ENCODE measurements at regions not wholly inside any gene's neighbourhood (a gene's known extent, or its start where the extent isn't known, plus 50 kb on each side); places are given as distances from the start of the nearest gene placed in this dataset.
"Not testable (repeated sequence)": the region's sequence is repeated elsewhere in the genome, so short reads cannot be mapped to it uniquely, and the experiment has no call there.

DNA sequence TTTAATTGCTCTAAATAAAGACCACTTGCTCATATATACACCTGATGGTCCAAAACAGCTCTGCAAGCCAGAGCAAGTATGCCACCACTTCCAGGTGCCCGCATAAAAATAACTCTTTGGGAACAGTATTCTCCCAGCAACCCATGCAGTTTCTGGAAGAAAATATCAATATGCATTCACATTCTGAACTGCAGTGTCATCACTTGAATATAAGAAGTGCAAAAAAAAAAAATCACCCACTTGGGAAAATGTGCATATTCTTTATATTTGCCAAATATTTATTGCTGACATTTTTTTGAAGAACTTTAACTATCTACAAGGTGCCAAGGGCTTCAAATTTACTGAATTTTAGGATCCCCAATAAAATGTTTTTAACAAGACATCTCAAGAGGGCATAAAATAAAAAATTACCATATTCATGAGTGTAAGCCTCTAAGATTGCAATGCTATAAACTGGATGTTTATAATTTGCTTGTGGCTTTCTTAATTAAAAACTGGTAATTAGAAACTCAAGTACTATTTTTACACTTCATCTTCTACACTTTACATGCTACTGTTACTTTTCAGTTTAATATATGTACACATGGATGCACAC, 360.6 kb upstream of the HNRNPA3 start:
- Histone ChIP-seq H3K4me1 (ENCODE audit: control insufficient read depth, insufficient read depth, low read length, poor library complexity, severe bottlenecking) (no peaks in the 10 kb centered on the region), H3K27ac (ENCODE audit: low read depth, low read length, severe bottlenecking) (no peak overlapping the region), H3K9me3 (ENCODE audit: control insufficient read depth, low read length) (no peaks in the 10 kb centered on the region), H3K4me3 (ENCODE audit: extremely low read depth, insufficient read depth, low read length, poor library complexity, severe bottlenecking) (no peak overlapping the region), H3K36me3 (ENCODE audit: control insufficient read depth, insufficient read depth, low read length) (no peaks in the 10 kb centered on the region)
- 88 to 100% methylated on average over 1 of the region's 1 CpG for WGBS, 2 experiments (ENCODE audit: insufficient coverage in 2 of 2)

DNA sequence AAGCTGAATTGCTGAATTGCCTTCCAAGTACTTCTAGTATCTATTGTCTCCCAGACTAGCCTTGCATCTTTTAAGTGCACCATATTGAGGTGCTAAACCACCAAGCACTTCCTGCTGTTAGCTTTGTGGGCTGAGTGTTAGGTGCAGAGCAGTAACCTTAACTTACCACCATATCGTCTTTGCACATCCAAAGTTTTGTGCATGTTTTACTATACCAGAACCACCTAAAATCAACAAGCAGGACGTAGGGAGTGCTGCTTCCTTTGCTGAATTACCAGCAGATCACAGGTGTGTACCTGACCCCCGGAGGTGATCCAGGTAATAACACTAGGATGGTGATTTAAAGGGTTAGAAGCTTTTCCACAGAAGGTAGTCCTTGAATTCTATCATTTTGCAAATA, 359.9 kb upstream of the HNRNPA3 start:
- Histone ChIP-seq H3K9me3 (ENCODE audit: control insufficient read depth, low read length) (no peaks in the 10 kb centered on the region), H3K4me1 (ENCODE audit: control insufficient read depth, insufficient read depth, low read length, poor library complexity, severe bottlenecking) (no peaks in the 10 kb centered on the region), H3K36me3 (ENCODE audit: control insufficient read depth, insufficient read depth, low read length) (no peaks in the 10 kb centered on the region), H3K27ac (ENCODE audit: low read depth, low read length, severe bottlenecking) (no peak overlapping the region), H3K4me3 (ENCODE audit: extremely low read depth, insufficient read depth, low read length, poor library complexity, severe bottlenecking) (no peak overlapping the region)
- WGBS, 2 experiments (ENCODE audit: insufficient coverage in 2 of 2), result 32 to 65% methylated on average over 2 of the region's 3 CpGs

DNA sequence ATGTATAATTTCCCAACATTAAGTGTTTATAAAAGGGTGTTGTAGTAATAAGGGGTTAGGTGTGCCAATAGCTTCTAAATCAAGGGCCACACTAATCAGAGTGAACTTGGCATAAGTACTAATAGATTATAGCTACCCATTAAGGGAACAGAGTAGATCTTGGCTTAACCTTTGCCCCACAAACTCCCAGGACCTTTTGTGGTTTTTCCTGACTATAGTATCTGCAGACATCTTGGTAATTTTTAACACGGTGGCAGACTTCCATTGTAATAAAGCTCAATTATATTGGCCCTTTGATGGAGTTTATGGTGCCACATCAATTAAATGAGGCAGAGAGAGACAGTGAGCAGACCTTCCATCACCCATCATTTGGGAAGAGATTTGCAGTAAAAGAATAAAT, 358.5 kb upstream of the HNRNPA3 start:
- H3K27ac ChIP-seq (ENCODE audit: low read depth, low read length, severe bottlenecking), result no peak overlapping the region
- WGBS, 2 experiments (ENCODE audit: insufficient coverage in 2 of 2), result no CpG with 5 or more reads among the region's 1 CpG
- no peak overlapping the region for H3K4me3 ChIP-seq (ENCODE audit: extremely low read depth, insufficient read depth, low read length, poor library complexity, severe bottlenecking)
- H3K36me3 ChIP-seq (ENCODE audit: control insufficient read depth, insufficient read depth, low read length), result no peaks in the 10 kb centered on the region
- H3K4me1 ChIP-seq (ENCODE audit: control insufficient read depth, insufficient read depth, low read length, poor library complexity, severe bottlenecking), result no peaks in the 10 kb centered on the region
- H3K9me3 ChIP-seq (ENCODE audit: control insufficient read depth, low read length), result no peaks in the 10 kb centered on the region

DNA sequence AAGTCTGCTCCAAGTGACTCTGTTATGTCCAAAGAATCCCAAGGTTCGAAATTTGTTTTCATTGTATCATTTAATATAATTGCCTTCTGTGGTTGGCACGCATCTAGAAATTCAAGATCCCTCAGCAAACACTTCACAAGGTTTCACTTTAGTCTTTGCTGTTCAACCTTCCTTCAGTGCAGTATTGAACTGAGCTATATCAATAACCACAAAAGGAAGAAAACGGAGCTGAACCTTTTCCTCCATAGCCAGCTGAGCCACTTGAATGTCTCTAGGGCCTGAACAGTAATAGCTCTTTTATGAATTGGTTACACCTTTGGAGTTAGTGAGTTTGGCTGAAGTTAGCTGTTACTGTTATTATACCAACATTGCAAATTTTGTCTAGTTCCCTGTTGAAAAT, 357.7 kb upstream of the HNRNPA3 start:
- WGBS, 2 experiments (ENCODE audit: insufficient coverage in 2 of 2), result 100% methylated on average over 1 of the region's 3 CpGs; no CpG with 5 or more reads in 1 of the 2 experiments
- no peak overlapping the region for H3K27ac ChIP-seq (ENCODE audit: low read depth, low read length, severe bottlenecking)
- no peaks in the 10 kb centered on the region for H3K4me1 ChIP-seq (ENCODE audit: control insufficient read depth, insufficient read depth, low read length, poor library complexity, severe bottlenecking)
- no peaks in the 10 kb centered on the region for H3K36me3 ChIP-seq (ENCODE audit: control insufficient read depth, insufficient read depth, low read length)
- no peak overlapping the region for H3K4me3 ChIP-seq (ENCODE audit: extremely low read depth, insufficient read depth, low read length, poor library complexity, severe bottlenecking)
- no peaks in the 10 kb centered on the region for H3K9me3 ChIP-seq (ENCODE audit: control insufficient read depth, low read length)

DNA sequence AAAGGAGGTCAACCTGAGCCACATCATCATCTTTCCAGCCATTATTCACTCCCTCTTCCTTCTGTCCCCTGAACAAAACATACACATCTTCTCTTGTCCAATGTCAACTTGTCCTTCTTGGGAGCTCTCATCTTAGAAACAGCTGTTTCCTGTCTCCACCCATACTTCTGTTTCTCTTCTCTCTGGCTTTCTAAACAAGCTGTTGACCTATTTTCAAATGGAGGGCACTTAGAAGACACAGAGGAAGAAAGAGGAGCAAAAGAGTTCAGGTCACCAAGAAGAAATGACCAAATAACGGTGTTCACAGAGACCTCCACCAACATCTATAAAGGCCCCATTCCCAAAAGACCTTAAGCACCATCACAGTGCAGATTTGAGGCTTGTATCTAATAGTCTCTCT, 355.9 kb upstream of the HNRNPA3 start:
- no CpG with 5 or more reads among the region's 1 CpG for WGBS, 2 experiments (ENCODE audit: insufficient coverage in 2 of 2)

DNA sequence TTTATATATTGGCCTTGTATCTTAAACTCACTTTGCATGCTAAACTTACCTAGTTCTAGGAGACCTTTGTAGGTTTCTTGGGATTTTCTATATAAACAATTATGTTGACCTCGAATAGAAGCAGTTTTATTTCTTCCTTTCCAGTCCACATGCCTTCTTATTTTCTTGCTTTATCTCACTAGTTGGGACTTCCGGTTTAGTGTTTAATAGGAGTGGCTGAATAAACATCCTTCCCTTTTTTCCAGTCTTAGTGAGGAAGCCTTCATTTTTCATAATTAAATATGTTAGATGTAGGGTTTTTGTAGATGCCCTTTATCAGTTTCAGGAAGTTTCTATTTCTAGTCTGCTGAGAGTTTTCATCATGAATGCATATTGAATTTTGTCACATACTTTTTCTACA, 347.3 kb upstream of the HNRNPA3 start:
- WGBS, 2 experiments (ENCODE audit: insufficient coverage in 2 of 2), result no CpG with 5 or more reads among the region's 2 CpGs
- no peaks in the 10 kb centered on the region for H3K36me3 ChIP-seq (ENCODE audit: control insufficient read depth, insufficient read depth, low read length)
- no peak overlapping the region for H3K27ac ChIP-seq (ENCODE audit: low read depth, low read length, severe bottlenecking)
- H3K4me1 ChIP-seq (ENCODE audit: control insufficient read depth, insufficient read depth, low read length, poor library complexity, severe bottlenecking), result no peaks in the 10 kb centered on the region
- H3K4me3 ChIP-seq (ENCODE audit: extremely low read depth, insufficient read depth, low read length, poor library complexity, severe bottlenecking), result no peak overlapping the region
- H3K9me3 ChIP-seq (ENCODE audit: control insufficient read depth, low read length), result no peaks in the 10 kb centered on the region

More for the DNA sequence above, 355.9 kb upstream of the HNRNPA3 start:
- no peaks in the 10 kb centered on the region for H3K9me3 ChIP-seq (ENCODE audit: control insufficient read depth, low read length)
- no peaks in the 10 kb centered on the region for H3K36me3 ChIP-seq (ENCODE audit: control insufficient read depth, insufficient read depth, low read length)
- H3K27ac ChIP-seq (ENCODE audit: low read depth, low read length, severe bottlenecking), result no peak overlapping the region
- no peaks in the 10 kb centered on the region for H3K4me1 ChIP-seq (ENCODE audit: control insufficient read depth, insufficient read depth, low read length, poor library complexity, severe bottlenecking)
- H3K4me3 ChIP-seq (ENCODE audit: extremely low read depth, insufficient read depth, low read length, poor library complexity, severe bottlenecking), result no peak overlapping the region

DNA sequence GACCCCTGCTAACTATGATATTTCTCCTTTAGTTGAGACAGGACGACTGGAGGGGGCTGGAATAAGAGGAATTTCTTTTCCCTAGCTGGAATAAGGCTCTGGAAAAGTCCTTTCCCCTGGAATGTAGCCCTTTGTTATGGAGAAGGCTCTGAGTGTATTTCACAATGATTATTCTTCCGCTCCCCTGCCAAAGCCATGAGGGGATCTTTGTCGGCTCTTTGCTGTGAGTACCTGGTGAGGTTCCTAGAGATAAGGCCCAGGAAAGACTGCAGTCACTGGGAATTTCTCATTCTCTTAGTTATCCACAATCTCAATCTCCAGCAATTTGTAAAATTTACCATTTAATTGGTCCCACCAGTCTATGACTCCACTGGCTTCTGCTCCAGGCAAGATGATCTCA, 340.2 kb upstream of the HNRNPA3 start:
- Histone ChIP-seq H3K27ac (ENCODE audit: low read depth, low read length, severe bottlenecking) (no peak overlapping the region), H3K4me1 (ENCODE audit: control insufficient read depth, insufficient read depth, low read length, poor library complexity, severe bottlenecking) (no peaks in the 10 kb centered on the region), H3K4me3 (ENCODE audit: extremely low read depth, insufficient read depth, low read length, poor library complexity, severe bottlenecking) (no peak overlapping the region), H3K36me3 (ENCODE audit: control insufficient read depth, insufficient read depth, low read length) (no peaks in the 10 kb centered on the region), H3K9me3 (ENCODE audit: control insufficient read depth, low read length) (no peaks in the 10 kb centered on the region)
- WGBS, 2 experiments (ENCODE audit: insufficient coverage in 2 of 2), result 100% methylated on average over 1 of the region's 3 CpGs; no CpG with 5 or more reads in 1 of the 2 experiments

DNA sequence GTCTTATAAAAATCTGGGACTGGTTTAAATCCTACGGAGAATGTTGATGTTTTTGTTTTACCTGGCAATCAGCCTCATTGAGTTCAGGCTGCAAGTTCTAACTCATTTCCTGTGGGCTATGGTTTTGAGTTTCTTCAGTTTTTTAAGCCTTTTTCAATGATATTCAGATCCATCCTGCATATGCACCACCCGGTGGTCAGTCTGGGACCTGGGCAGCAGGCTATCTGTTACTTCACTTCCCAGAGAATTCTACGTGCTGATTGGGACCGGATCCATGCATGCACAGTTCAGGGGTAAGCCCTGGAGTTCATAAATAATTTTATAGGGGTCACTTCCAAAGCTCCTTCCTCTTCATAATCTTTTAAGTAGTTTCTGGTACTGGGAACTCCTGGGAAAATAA, 339.2 kb upstream of the HNRNPA3 start:
- Histone ChIP-seq H3K4me1 (ENCODE audit: control insufficient read depth, insufficient read depth, low read length, poor library complexity, severe bottlenecking) (no peaks in the 10 kb centered on the region), H3K9me3 (ENCODE audit: control insufficient read depth, low read length) (no peaks in the 10 kb centered on the region), H3K4me3 (ENCODE audit: extremely low read depth, insufficient read depth, low read length, poor library complexity, severe bottlenecking) (no peak overlapping the region), H3K36me3 (ENCODE audit: control insufficient read depth, insufficient read depth, low read length) (no peaks in the 10 kb centered on the region), H3K27ac (ENCODE audit: low read depth, low read length, severe bottlenecking) (no peak overlapping the region)
- 71 to 90% methylated on average over 2 to 3 of the region's 4 CpGs for whole genome bisulfite sequencing, 2 experiments (ENCODE audit: insufficient coverage in 2 of 2)

DNA sequence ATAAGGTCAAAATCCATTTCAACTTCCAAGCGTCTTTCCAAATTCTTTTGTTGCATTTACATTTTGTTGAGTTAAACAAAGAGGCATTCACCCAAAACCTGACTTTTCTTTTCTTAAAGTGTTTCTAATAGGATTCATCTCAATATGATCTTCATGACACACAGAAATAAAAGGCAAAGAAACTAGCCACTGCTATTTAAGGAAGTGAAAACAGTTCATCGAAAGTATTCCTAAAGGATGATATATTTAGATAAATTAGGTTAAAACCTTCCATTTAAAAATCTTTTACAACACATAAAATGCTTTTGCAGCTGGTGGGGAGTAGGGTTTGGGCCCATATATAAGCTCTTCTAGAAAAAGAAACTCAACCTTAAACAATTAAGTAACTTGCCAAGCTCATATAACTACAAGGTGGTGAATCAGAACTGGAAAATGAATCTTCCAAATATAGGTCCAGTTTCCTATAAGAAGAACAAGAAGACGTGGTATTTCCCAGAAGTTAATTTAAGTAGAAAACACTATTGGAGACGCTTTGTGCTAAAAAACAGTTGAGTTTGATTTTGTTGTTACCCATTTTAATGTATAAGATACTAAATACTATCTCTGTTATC, 336.0 kb upstream of the HNRNPA3 start:
- Histone ChIP-seq H3K9me3 (ENCODE audit: control insufficient read depth, low read length) (no peaks in the 10 kb centered on the region), H3K4me1 (ENCODE audit: control insufficient read depth, insufficient read depth, low read length, poor library complexity, severe bottlenecking) (no peaks in the 10 kb centered on the region), H3K36me3 (ENCODE audit: control insufficient read depth, insufficient read depth, low read length) (no peaks in the 10 kb centered on the region), H3K27ac (ENCODE audit: low read depth, low read length, severe bottlenecking) (no peak overlapping the region), H3K4me3 (ENCODE audit: extremely low read depth, insufficient read depth, low read length, poor library complexity, severe bottlenecking) (no peak overlapping the region)
- 100% methylated on average over 1 of the region's 4 CpGs; no CpG with 5 or more reads in 1 of the 2 experiments for whole genome bisulfite sequencing, 2 experiments (ENCODE audit: insufficient coverage in 2 of 2)

DNA sequence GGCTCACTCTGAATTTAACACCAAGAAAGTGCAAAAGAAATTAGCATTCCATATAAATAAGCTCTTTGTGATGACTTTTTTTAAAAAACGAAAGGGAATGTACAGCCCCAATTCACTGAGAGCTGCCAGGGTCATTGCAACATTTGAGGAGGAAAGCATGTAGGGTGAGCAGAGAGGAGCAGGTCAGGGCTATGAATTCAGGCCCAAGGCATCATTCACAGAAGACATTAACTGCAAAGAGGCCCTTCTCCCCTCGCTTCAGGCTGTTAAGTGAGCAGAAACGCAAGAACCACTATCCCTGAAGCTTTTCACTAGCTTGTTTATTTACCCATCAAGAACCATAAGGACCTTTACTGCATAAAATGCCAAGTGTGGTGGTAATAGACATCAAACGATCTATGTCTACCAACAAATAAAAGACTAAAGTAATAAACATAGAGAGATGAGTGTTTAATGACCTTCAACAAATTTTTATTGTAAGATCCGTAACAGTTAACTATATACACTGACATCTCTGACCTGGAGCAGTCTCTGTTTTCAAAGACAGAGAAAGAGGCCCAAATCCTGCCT, 333.1 kb upstream of the HNRNPA3 start:
- 83% methylated on average over 2 of the region's 5 CpGs; no CpG with 5 or more reads in 1 of the 2 experiments for WGBS, 2 experiments (ENCODE audit: insufficient coverage in 2 of 2)
- no peak overlapping the region for H3K27ac ChIP-seq (ENCODE audit: low read depth, low read length, severe bottlenecking)
- no peaks in the 10 kb centered on the region for H3K9me3 ChIP-seq (ENCODE audit: control insufficient read depth, low read length)
- H3K4me3 ChIP-seq (ENCODE audit: extremely low read depth, insufficient read depth, low read length, poor library complexity, severe bottlenecking), result no peak overlapping the region
- no peaks in the 10 kb centered on the region for H3K36me3 ChIP-seq (ENCODE audit: control insufficient read depth, insufficient read depth, low read length)
- H3K4me1 ChIP-seq (ENCODE audit: control insufficient read depth, insufficient read depth, low read length, poor library complexity, severe bottlenecking), result no peaks in the 10 kb centered on the region

DNA sequence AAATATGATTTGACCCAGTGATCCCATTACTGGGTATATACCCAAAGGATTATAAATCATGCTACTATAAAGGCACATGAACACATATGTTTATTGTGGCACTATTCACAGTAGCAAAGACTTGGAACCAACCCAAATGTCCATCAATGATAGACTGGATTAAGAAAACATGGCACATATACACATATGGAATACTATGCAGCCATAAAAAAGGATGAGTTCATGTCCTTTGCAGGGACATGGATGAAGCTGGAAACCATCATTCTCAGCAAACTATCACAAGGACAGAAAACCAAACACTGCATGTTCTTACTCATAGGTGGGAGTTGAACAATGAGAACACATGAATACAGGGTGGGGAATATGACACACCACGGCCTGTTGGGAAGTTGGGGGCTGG, 330.5 kb upstream of the HNRNPA3 start:
- H3K4me3 ChIP-seq (ENCODE audit: extremely low read depth, insufficient read depth, low read length, poor library complexity, severe bottlenecking); H3K27ac ChIP-seq (ENCODE audit: low read depth, low read length, severe bottlenecking); H3K9me3 ChIP-seq (ENCODE audit: control insufficient read depth, low read length); H3K4me1 ChIP-seq (ENCODE audit: control insufficient read depth, insufficient read depth, low read length, poor library complexity, severe bottlenecking); H3K36me3 ChIP-seq (ENCODE audit: control insufficient read depth, insufficient read depth, low read length): not testable (repeated sequence)
- WGBS, 2 experiments (ENCODE audit: insufficient coverage in 2 of 2), result 100% methylated on average over 1 of the region's 1 CpG; no CpG with 5 or more reads in 1 of the 2 experiments
